ENCODE measurements at regions not wholly inside any gene's neighbourhood (a gene's known extent, or its start where the extent isn't known, plus 50 kb on each side); places are given as distances from the start of the nearest gene placed in this dataset.

DNA sequence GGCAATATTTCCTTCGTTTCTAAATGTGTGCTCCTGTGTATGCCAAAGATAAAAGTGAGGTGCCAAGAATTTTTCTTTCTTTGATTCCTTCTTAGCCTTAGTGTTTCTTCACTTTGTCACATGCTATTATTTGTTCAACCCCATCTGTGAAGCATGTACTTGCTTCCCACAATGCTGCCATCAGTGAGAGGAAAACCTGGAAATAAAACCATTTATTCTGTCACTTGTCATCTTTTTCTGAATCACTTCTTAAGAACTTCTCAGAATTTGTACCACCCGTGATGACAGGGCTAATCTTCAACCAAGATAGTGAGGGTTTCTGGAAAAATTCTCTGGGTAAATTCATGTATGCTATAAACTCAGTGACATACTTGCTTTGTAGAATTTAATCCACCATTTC is 450.1 kb downstream of the COL12A1 start (continued):
- no peak for TF ChIP-seq ZNF655 (CRISPR knock-in tag; IDR thresholded peaks at IDR 0.05)

DNA sequence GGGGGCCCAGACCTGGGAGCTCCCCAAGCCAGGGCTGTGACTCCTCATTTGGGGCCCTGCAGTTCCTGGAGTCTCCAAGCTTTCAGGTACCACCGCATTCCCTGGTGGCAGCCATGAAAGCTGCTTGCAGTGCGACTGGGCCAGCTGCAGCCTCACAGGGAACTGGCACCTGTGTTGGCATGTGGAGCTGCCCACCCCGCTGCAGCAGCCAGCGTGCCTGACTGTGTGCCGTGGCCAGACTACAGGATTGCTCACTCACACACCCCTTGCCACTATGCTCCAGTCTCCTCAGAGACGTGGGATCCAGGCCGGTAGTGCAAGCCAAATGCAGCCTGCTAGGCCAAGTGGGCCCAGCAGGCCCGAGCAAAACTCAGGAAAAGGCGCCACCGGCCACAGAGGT is 450.7 kb downstream of the COL12A1 start:
- no peak overlapping the region for H3K4me3 ChIP-seq
- TF ChIP-seq, protein P1, sequence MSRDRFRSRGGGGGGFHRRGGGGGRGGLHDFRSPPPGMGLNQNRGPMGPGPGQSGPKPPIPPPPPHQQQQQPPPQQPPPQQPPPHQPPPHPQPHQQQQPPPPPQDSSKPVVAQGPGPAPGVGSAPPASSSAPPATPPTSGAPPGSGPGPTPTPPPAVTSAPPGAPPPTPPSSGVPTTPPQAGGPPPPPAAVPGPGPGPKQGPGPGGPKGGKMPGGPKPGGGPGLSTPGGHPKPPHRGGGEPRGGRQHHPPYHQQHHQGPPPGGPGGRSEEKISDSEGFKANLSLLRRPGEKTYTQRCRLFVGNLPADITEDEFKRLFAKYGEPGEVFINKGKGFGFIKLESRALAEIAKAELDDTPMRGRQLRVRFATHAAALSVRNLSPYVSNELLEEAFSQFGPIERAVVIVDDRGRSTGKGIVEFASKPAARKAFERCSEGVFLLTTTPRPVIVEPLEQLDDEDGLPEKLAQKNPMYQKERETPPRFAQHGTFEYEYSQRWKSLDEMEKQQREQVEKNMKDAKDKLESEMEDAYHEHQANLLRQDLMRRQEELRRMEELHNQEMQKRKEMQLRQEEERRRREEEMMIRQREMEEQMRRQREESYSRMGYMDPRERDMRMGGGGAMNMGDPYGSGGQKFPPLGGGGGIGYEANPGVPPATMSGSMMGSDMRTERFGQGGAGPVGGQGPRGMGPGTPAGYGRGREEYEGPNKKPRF (IDR thresholded peaks at IDR 0.05; ENCODE audit: low read depth, low read length), result no peak
- TF ChIP-seq FOXA3 (CRISPR knock-in tag; conservative IDR thresholded peaks at IDR 0.05 in 1 of 2, IDR thresholded peaks at IDR 0.05 in 1 of 2), result no peak
- TF ChIP-seq, protein P2, sequence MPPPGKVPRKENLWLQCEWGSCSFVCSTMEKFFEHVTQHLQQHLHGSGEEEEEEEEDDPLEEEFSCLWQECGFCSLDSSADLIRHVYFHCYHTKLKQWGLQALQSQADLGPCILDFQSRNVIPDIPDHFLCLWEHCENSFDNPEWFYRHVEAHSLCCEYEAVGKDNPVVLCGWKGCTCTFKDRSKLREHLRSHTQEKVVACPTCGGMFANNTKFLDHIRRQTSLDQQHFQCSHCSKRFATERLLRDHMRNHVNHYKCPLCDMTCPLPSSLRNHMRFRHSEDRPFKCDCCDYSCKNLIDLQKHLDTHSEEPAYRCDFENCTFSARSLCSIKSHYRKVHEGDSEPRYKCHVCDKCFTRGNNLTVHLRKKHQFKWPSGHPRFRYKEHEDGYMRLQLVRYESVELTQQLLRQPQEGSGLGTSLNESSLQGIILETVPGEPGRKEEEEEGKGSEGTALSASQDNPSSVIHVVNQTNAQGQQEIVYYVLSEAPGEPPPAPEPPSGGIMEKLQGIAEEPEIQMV (tag; conservative IDR thresholded peaks at IDR 0.05; ENCODE audit: low read depth), result no peak
- TF ChIP-seq BRD4 (IDR thresholded peaks at IDR 0.05), result no peak
- TF ChIP-seq, protein P3, sequence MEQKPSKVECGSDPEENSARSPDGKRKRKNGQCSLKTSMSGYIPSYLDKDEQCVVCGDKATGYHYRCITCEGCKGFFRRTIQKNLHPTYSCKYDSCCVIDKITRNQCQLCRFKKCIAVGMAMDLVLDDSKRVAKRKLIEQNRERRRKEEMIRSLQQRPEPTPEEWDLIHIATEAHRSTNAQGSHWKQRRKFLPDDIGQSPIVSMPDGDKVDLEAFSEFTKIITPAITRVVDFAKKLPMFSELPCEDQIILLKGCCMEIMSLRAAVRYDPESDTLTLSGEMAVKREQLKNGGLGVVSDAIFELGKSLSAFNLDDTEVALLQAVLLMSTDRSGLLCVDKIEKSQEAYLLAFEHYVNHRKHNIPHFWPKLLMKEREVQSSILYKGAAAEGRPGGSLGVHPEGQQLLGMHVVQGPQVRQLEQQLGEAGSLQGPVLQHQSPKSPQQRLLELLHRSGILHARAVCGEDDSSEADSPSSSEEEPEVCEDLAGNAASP (IDR thresholded peaks at IDR 0.05), result no peak
- TF ChIP-seq ASH1L (IDR thresholded peaks at IDR 0.05; ENCODE audit: borderline replicate concordance, low read depth, partially characterized antibody), result no peak
- no peak for TF ChIP-seq NFE2 (IDR thresholded peaks at IDR 0.05; ENCODE audit: low read depth)
- no peak for TF ChIP-seq POLR3G (IDR thresholded peaks at IDR 0.05; ENCODE audit: extremely low read depth, insufficient read length, insufficient replicate concordance)
- no peak for TF ChIP-seq MCM7 (IDR thresholded peaks at IDR 0.05)
- TF ChIP-seq NFRKB (IDR thresholded peaks at IDR 0.05; ENCODE audit: low read depth), result no peak
- no peak for DNase-seq (ENCODE audit: extremely low read depth in 1 of 4, low spot score in 3 of 4)
- no peak overlapping the region for H3K4me2 ChIP-seq (ENCODE audit: insufficient read depth, low read length)
- H3K9me3 ChIP-seq (replicated peaks; ENCODE audit: control insufficient read depth, insufficient read depth, low read depth, low read length), result 0 out of 2 replicates have a peak, but pooled peaks cover 2% of the 10 kb centered on the region
- H3K27me3 ChIP-seq (ENCODE audit: control insufficient read depth in 2 of 2, insufficient read depth in 2 of 2, low read length in 2 of 2), result no peaks in the 10 kb centered on the region
- FAIRE-seq, result no peak
- no peak overlapping the region for H3K9ac ChIP-seq (ENCODE audit: insufficient read depth in 1 of 2, low read depth in 2 of 2, low read length in 2 of 2)
- intact Hi-C loops (cut with micrococcal nuclease), result no loop called here
- no peak overlapping the region for H3K27ac ChIP-seq (ENCODE audit: extremely low read depth, low read depth, low read length)
- H4K20me1 ChIP-seq (replicated peaks; ENCODE audit: control insufficient read depth, insufficient read depth, low read length), result no peaks in the 10 kb centered on the region
- H3K36me3 ChIP-seq (ENCODE audit: control insufficient read depth, insufficient read depth, low read length), result no peaks in the 10 kb centered on the region
- CTCF ChIA-PET (ENCODE audit: low intra/inter-chr PET ratio), result no interaction called here
- no peaks in the 10 kb centered on the region for H3K9me1 ChIP-seq (ENCODE audit: control insufficient read depth, insufficient read depth, low read length)
- no peak overlapping the region for H2AFZ ChIP-seq (ENCODE audit: low read depth, low read length)
- no TSS peak for BruUV-seq (replicated peaks)
- H3K79me2 ChIP-seq (ENCODE audit: control insufficient read depth, insufficient read depth, low read length), result no peaks in the 10 kb centered on the region
- in situ Hi-C loops (cut with MboI), result no loop called here
- ATAC-seq, result no peak
- H3K4me1 ChIP-seq (replicated peaks in 1 of 2; ENCODE audit: control insufficient read depth in 2 of 2, insufficient read depth in 2 of 2, low read length in 2 of 2), result no peaks in the 10 kb centered on the region
- 0% methylated on average over 10 of the region's 10 CpGs for WGBS (ENCODE audit: insufficient coverage, low coverage, missing lambda C conversion rate)
- POLR2A ChIA-PET, result no interaction called here

Data from K562 (cell line).